ENCODE measurements at regions not wholly inside any gene's neighbourhood (a gene's known extent, or its start where the extent isn't known, plus 50 kb on each side); places are given as distances from the start of the nearest gene placed in this dataset.

- TF ChIP-seq CTCF (conservative IDR thresholded peaks at IDR 0.05; ENCODE audit: low read depth, low read length): no peak
- no peak for TF ChIP-seq EZH2 (IDR thresholded peaks at IDR 0.05; ENCODE audit: borderline replicate concordance, low read depth, low read length, poor library complexity, severe bottlenecking)
These were observed 507.2 kb downstream of the LTN1 start for GRCh38 chr21:28485301-28486022.

Measured in A673 (cell line).